ENCODE measurements at regions not wholly inside any gene's neighbourhood (a gene's known extent, or its start where the extent isn't known, plus 50 kb on each side); places are given as distances from the start of the nearest gene placed in this dataset.

DNA sequence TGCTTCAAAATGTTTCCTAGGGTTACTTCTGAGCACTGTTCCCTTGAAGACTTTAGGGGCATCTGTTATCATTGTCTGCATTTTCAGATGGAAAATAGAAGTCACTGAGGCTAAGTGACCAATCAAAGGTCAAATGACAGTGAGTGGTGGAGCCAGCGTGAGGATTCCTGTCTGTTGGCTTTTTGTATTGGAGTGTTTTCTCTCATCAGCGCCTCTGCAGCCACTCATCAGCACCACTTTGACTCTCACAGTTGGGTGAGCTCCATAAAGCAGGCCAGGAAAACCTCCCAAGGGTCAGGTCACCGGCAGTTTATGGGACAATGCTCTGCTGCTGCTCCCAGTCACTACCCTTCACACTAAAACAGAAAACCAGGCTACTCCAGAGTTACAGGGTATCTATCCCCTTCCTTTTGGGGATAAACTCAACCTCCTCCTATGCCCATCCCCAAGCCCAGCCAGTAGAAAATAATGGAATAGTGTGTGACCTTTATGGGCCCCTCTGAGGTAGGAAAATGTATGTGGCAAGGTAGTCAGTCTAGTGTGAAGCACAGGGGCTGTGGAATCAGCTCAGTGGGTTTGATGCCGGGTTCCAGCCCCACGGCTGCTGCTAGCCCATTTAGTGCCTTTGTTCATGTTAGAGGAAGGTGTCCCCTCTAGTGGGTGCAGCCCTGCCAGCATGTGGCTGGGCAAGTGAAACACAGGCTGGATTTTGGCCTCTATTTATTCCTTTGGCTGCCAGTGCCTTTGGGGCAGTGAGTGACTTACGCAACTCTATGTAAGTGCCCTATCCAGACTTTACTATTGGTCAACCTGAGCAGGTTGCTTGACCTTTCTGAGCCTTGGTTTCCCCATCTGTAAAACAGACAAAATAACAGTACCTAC, 133.8 kb upstream of the CPM start:
- DNase-seq (ENCODE audit: low spot score in 2 of 2), result no peak
- no peak overlapping the region for H3K4me3 ChIP-seq (ENCODE audit: low read depth, poor library complexity, severe bottlenecking)
- intact Hi-C loops (cut with DNase I; ENCODE audit: low total_unique reads), result no loop called here

DNA sequence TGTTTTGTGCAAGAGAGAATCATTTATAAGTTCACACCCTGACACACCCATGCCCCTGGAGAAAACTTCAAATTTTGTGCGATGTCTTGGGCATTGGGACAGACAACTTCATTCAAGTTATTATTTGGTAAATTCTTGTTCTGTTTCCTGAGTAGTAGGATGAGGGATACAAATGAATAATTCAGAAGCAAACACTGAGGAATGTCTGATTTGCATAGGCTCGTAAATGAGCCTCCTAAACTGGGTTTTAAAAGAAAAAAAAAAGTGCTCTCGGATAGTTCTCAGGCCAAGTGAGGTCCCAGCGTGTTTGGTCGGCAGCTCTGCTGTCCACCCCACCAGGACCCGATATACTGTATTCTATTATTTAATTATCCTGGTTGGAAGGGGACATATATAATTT, 134.7 kb upstream of the CPM start:
- DNase-seq (ENCODE audit: low spot score in 2 of 2), result no peak
- intact Hi-C loops (cut with DNase I; ENCODE audit: low total_unique reads), result no loop called here
- no peak for TF ChIP-seq POLR2A (IDR thresholded peaks at IDR 0.05)
- TF ChIP-seq, protein P1, sequence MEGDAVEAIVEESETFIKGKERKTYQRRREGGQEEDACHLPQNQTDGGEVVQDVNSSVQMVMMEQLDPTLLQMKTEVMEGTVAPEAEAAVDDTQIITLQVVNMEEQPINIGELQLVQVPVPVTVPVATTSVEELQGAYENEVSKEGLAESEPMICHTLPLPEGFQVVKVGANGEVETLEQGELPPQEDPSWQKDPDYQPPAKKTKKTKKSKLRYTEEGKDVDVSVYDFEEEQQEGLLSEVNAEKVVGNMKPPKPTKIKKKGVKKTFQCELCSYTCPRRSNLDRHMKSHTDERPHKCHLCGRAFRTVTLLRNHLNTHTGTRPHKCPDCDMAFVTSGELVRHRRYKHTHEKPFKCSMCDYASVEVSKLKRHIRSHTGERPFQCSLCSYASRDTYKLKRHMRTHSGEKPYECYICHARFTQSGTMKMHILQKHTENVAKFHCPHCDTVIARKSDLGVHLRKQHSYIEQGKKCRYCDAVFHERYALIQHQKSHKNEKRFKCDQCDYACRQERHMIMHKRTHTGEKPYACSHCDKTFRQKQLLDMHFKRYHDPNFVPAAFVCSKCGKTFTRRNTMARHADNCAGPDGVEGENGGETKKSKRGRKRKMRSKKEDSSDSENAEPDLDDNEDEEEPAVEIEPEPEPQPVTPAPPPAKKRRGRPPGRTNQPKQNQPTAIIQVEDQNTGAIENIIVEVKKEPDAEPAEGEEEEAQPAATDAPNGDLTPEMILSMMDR (IDR thresholded peaks at IDR 0.05), result no peak
- no peak overlapping the region for H3K4me3 ChIP-seq (ENCODE audit: low read depth, poor library complexity, severe bottlenecking)
- 44 to 46% methylated on average over 6 of the region's 6 CpGs for WGBS, 2 donors

More for the DNA sequence above, 133.8 kb upstream of the CPM start:
- WGBS, 2 donors, result 82 to 89% methylated on average over 6 of the region's 6 CpGs
- TF ChIP-seq, protein P1 (IDR thresholded peaks at IDR 0.05), result no peak
- TF ChIP-seq POLR2A (IDR thresholded peaks at IDR 0.05), result no peak

DNA sequence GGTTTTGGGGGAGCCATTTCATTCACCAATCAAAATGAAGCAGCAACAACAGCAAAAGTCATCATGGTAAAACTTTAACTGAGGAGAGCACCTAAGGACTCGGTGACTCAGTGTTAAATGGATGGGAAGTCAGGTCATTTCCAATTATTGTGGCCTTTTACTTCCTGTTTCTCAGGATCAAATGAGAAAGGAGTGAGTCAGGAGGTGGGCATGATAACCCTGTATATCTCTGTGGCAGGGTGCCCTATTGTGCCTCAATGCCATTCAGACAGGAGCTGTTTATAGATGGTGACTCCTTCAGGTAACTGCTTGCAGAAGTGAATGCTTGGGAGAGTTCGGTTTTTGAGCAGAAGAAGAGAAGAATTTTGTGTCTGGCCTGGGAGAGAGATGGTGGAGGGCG, 135.5 kb upstream of the CPM start:
- intact Hi-C loops (cut with DNase I; ENCODE audit: low total_unique reads), result no loop called here
- no peak for TF ChIP-seq POLR2A (IDR thresholded peaks at IDR 0.05)
- TF ChIP-seq, protein P1 (IDR thresholded peaks at IDR 0.05), result no peak
- 67 to 73% methylated on average over 3 of the region's 3 CpGs for WGBS, 2 donors
- H3K4me3 ChIP-seq (ENCODE audit: low read depth, poor library complexity, severe bottlenecking), result no peak overlapping the region
- no peak for DNase-seq (ENCODE audit: low spot score in 2 of 2)

DNA sequence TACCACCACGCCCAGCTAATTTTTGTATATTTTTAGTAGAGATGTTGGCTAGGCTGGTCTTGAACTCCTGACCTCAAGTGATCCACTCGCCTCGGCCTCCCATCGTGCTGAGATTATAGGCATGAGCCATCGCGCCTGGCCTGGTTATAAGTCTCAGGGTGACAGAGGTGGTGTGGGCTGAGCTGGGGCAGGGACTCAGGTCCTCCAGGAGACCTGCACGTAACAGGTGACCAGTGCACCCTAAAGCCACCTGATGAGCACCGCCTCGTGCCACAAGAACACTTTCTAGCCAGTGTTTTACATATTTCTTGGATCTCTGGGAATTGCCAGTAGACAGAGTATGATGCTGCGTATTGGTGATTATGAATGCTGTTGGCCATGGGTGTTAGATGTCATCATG, 136.5 kb upstream of the CPM start:
- DNase-seq (ENCODE audit: low spot score in 2 of 2), result no peak
- 80 to 91% methylated on average over 10 of the region's 10 CpGs for WGBS, 2 donors
- no peak overlapping the region for H3K4me3 ChIP-seq (ENCODE audit: low read depth, poor library complexity, severe bottlenecking)
- TF ChIP-seq, protein P1 (IDR thresholded peaks at IDR 0.05), result no peak
- no peak for TF ChIP-seq POLR2A (IDR thresholded peaks at IDR 0.05)
- intact Hi-C loops (cut with DNase I; ENCODE audit: low total_unique reads), result no loop called here

DNA sequence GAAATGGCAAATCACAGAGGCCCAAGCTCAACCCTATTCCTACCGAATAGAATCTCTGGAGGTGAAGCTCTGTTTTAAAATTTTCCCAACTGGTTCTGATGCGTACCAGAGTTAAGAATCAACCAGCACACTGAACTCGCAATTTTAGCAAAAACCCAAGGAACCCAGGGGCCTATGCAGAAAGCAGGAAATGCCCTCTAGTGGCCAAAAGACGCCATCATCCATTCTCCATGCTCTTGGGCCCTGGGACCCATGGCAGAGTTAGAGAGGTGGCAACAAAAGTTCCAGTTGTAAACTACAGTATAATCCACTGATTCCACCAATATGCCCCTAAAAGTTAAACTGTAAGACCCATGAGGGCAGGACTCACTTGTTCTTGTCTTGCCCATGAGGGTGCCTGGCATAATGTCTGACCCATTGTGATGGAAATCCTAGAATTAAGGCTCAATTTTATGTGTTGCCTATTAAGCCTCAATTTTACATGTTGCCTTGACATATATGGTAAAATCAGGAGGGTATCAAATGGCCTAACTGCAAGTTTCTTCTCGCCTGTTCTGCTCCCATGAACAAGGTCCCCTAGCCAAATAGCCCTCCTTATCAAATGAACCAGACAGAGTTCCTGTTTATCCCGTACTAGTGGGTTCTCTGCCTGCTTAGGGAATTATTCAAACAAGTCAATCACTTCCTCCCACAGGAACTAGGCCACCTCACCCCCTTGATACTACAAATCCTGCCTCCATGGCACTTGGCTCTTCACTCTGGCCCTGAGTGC, 137.5 kb upstream of the CPM start:
- intact Hi-C loops (cut with DNase I; ENCODE audit: low total_unique reads), result loop anchor here (5.0 kb wide), 1 partner anchor 208 kb away; no protein-coding TSS in a partner anchor
- DNase-seq (ENCODE audit: low spot score in 2 of 2), result peak; percentile 62 to 91
- no peak overlapping the region for H3K4me3 ChIP-seq (ENCODE audit: low read depth, poor library complexity, severe bottlenecking)
- WGBS, 2 donors, result 32 to 37% methylated on average over 6 of the region's 6 CpGs
- TF ChIP-seq POLR2A (IDR thresholded peaks at IDR 0.05), result no peak
- TF ChIP-seq, protein P1 (IDR thresholded peaks at IDR 0.05), result no peak

Data from lower leg skin (tissue), 4 donors.